Thyroid gland (tissue), 4 donors: ENCODE measurements at regions not wholly inside any gene's neighbourhood (a gene's known extent, or its start where the extent isn't known, plus 50 kb on each side); places are given as distances from the start of the nearest gene placed in this dataset.
A peak's percentile ranks its signal among the peaks of the same experiment; 100 is the strongest.

ENCODE experiments used
- DNase-seq, 2 donors: peaks; one replicate each; pipeline ENCODE4 v3.0.0-alpha.2; 2019
- H3K27ac ChIP-seq, 3 donors: fragments of 200-600 bp; sonication (generic); 1 replicate in 2 of 3; 2 replicates in 1 of 3; pipeline ENCODE4 v1.5.1; 2016 to 2019; ENCODE audit warnings: mild to moderate bottlenecking in 1 of 3, moderate library complexity in 1 of 3
- H3K27me3 ChIP-seq: fragments of 200-600 bp; sonication (generic); one replicate; pipeline ENCODE4 v1.5.1; 2019
- H3K36me3 ChIP-seq, 2 donors: fragments of 200-600 bp; sonication (generic); one replicate each; pipeline ENCODE4 v1.5.1; 2016 to 2019
- H3K4me1 ChIP-seq, 2 donors: fragments of 200-600 bp; sonication (generic); one replicate each; pipeline ENCODE4 v1.5.1; 2017 to 2019
- H3K4me3 ChIP-seq, 3 donors: fragments of 200-600 bp; sonication (generic); replicated peaks in 1 of 3; 1 replicate in 2 of 3; 2 replicates in 1 of 3; pipeline ENCODE4 v1.5.1; 2016; ENCODE audit warnings: mild to moderate bottlenecking in 1 of 3
- H3K9me3 ChIP-seq: fragments of 200-600 bp; sonication (generic); one replicate; pipeline ENCODE4 v1.5.1; 2017
- POLR2A ChIP-seq, 2 donors: fragments of 450-650 bp; IDR thresholded peaks; one replicate each; pipeline ENCODE4 v1.6.1; 2017; ENCODE audit warnings: antibody characterized with exemption in 2 of 2, mild to moderate bottlenecking in 2 of 2, moderate library complexity in 1 of 2
- WGBS, 2 donors: methylation state at CpG; one replicate each; pipeline ENCODE4 v1.1.5; 2017; 5-methylcytosine and 5-hydroxymethylcytosine counted together
- intact Hi-C: fragments of 100-400 bp; cut with DNase I; formaldehyde crosslinking; loops from one replicate; pipeline ENCODE4 v1.15.1; 2023
- TF ChIP-seq, protein P1 (sequence below), 6 experiments: fragments of 200-600 bp in 3 of 6; fragments of 450-650 bp in 3 of 6; sonication (generic) in 3 of 6; IDR thresholded peaks; one replicate each; pipeline ENCODE4 v1.5.1; 2016 to 2019; ENCODE audit warnings: antibody characterized with exemption in 6 of 6, mild to moderate bottlenecking in 2 of 6, inconsistent platforms in 1 of 6, moderate library complexity in 1 of 6

DNA sequence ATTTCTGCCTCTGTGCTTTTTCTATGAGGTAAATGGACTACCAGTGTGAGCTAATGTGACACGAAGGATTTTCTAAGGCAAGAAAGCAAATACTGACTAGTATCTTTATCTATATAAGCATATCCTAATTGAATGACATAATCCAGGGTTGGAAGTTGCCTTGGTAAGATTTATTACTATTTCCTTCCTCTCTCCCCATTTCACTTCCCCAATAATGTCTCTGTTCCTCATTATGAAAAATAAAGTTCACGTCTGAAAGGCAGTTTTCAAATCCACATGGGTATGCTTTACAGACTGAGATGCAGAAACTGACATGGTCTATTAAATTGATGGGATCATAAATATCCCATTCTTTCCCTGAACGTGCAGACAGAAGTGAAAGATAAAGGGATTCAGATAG lies 86.0 kb downstream of the DTWD1 start:
- no peak for DNase-seq
- Histone ChIP-seq H3K4me3 (no peak overlapping the region), H3K27me3 (no peaks in the 10 kb centered on the region), H3K27ac (no peak overlapping the region), H3K4me1 (no peaks in the 10 kb centered on the region), H3K9me3 (no peaks in the 10 kb centered on the region), H3K36me3 (no peaks in the 10 kb centered on the region)
- 68 to 79% methylated on average over 3 of the region's 3 CpGs for WGBS, 2 donors
- intact Hi-C loops: no loop called here
- TF ChIP-seq POLR2A (IDR thresholded peaks at IDR 0.05): no peak
- TF ChIP-seq, protein P1, sequence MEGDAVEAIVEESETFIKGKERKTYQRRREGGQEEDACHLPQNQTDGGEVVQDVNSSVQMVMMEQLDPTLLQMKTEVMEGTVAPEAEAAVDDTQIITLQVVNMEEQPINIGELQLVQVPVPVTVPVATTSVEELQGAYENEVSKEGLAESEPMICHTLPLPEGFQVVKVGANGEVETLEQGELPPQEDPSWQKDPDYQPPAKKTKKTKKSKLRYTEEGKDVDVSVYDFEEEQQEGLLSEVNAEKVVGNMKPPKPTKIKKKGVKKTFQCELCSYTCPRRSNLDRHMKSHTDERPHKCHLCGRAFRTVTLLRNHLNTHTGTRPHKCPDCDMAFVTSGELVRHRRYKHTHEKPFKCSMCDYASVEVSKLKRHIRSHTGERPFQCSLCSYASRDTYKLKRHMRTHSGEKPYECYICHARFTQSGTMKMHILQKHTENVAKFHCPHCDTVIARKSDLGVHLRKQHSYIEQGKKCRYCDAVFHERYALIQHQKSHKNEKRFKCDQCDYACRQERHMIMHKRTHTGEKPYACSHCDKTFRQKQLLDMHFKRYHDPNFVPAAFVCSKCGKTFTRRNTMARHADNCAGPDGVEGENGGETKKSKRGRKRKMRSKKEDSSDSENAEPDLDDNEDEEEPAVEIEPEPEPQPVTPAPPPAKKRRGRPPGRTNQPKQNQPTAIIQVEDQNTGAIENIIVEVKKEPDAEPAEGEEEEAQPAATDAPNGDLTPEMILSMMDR (IDR thresholded peaks at IDR 0.05): no peak

DNA sequence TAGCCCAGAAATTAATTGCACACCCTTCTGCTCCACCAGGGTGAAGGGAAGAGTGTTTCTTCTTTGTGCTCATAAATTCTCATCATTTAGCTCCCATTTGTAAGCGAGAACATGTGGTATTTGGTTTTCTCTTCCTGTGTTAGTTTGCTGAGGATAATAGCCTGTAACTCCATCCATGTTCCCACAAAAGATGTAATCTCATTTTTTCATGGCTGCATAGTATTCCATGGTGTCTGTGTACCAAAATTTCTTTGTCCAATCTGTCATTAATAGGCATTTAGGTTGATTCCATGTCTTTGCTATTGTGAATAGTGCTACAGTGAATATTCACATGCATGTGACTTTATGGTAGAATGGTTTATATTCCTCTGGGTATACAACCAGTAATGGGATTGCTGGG lies 86.8 kb downstream of the DTWD1 start:
- no peak for DNase-seq
- Histone ChIP-seq H3K36me3 (no peaks in the 10 kb centered on the region), H3K27ac (no peak overlapping the region), H3K4me1 (peaks cover 3 to 7% of the 10 kb centered on the region in 2 donors), H3K4me3 (no peak overlapping the region), H3K27me3 (no peaks in the 10 kb centered on the region), H3K9me3 (no peaks in the 10 kb centered on the region)
- 88% methylated on average over 1 of the region's 1 CpG for WGBS, 2 donors
- intact Hi-C loops: no loop called here
- TF ChIP-seq POLR2A (IDR thresholded peaks at IDR 0.05): no peak
- TF ChIP-seq, protein P1 (IDR thresholded peaks at IDR 0.05): no peak

DNA sequence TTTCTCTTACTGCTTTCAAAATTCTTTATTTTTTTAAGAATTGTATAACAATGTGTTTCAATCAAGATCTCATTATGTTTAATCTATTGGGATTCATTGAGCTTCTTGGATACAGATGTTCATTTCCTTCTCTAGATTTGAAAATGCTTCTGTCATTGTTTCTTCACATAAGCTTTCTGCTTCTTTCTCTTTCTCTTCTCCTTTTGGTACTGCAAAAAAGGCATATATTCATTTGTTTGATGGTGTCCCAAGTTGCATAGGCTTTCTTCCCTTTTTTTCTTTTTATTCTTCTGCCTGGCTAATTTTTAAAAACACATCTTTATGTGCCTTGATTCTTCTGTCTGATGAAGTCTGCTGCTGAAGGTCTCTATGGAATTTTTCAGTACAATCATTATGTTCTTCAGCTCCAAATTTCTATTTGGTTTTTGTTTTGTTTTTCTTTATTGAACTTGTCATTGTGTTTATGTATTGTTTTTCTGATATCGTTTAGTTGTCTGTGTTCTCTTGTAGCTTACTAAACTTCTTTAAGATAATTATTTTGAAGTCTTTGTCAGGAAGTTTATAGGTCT lies 88.9 kb downstream of the DTWD1 start:
- no peaks in the 10 kb centered on the region for H3K36me3 ChIP-seq
- intact Hi-C loops: no loop called here
- no peak for DNase-seq
- peaks cover 7 to 15% of the 10 kb centered on the region in 2 donors for H3K4me1 ChIP-seq
- no peak overlapping the region for H3K4me3 ChIP-seq
- H3K27me3 ChIP-seq: no peaks in the 10 kb centered on the region
- H3K27ac ChIP-seq: no peak overlapping the region
- TF ChIP-seq, protein P1 (IDR thresholded peaks at IDR 0.05): no peak
- TF ChIP-seq POLR2A (IDR thresholded peaks at IDR 0.05): no peak
- no peaks in the 10 kb centered on the region for H3K9me3 ChIP-seq
- 90 to 96% methylated on average over 1 of the region's 1 CpG for WGBS, 2 donors

DNA sequence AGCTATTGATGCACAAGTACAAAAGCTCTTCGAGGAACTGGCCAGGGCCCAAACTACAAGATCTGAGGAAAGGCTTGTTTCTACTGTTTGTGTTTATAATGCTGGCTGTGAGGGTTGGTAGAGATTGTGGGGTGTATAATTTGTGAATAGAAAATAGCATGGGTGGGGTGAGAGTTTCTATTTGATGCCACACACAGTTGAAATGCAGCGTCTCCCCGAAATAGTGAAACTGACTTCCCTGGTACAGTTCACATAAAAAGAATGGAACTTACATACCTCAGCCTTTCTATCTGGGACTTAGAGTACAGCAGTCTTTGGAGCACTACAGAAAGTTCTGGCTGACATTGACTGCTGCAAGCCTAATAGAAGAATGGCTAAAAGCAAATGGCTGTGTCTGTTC lies 91.3 kb downstream of the DTWD1 start:
- H3K4me1 ChIP-seq: peaks cover 7 to 15% of the 10 kb centered on the region in 2 donors
- no peak overlapping the region for H3K4me3 ChIP-seq
- intact Hi-C loops: no loop called here
- no peak overlapping the region for H3K27ac ChIP-seq
- no peaks in the 10 kb centered on the region for H3K27me3 ChIP-seq
- no peaks in the 10 kb centered on the region for H3K36me3 ChIP-seq
- 64 to 67% methylated on average over 3 of the region's 3 CpGs for WGBS, 2 donors
- DNase-seq: no peak
- H3K9me3 ChIP-seq: no peaks in the 10 kb centered on the region
- no peak for TF ChIP-seq POLR2A (IDR thresholded peaks at IDR 0.05)
- TF ChIP-seq, protein P1 (IDR thresholded peaks at IDR 0.05): no peak

DNA sequence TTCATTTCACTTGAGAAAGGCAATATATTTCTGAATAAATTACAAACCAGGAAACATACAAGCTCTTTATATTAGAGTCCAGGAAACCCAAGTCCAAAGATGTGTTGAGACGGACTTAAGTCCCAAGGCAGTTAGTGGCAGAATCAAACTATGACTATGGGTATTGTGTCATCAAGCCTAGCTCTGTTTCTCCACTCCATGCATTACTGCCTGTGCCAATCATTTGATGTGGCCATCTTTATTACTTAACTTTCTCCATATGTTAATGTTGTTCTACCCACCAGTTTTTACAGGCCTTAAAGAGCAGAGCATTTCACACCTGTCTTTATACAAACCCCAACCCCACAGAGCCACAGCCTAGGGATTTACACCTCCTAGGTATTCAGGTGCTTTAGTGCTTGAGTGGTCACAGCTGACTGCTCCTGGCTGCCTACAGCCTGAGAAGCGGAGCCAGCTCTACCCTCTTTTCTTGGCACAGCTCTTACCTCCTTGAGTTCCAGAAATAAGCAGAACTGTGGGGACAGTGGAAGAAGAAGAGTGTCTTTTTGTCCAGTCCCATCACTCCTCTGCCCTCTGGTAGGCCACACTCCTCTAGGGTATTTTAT lies 92.1 kb downstream of the DTWD1 start:
- Histone ChIP-seq H3K27me3 (no peaks in the 10 kb centered on the region), H3K36me3 (no peaks in the 10 kb centered on the region), H3K9me3 (no peaks in the 10 kb centered on the region), H3K4me3 (no peak overlapping the region), H3K4me1 (peaks cover 7 to 15% of the 10 kb centered on the region in 2 donors), H3K27ac (no peak overlapping the region)
- TF ChIP-seq, protein P1 (IDR thresholded peaks at IDR 0.05): no peak
- no peak for TF ChIP-seq POLR2A (IDR thresholded peaks at IDR 0.05)
- 26 to 56% methylated on average over 2 of the region's 2 CpGs for WGBS, 2 donors
- DNase-seq: peak; percentile 87 to 88
- intact Hi-C loops: no loop called here
